GM12878 (cell line): ENCODE measurements at regions not wholly inside any gene's neighbourhood (a gene's known extent, or its start where the extent isn't known, plus 50 kb on each side); places are given as distances from the start of the nearest gene placed in this dataset.

Experiments
- BRCA1 ChIP-seq: IDR thresholded peaks from 2 replicates; pipeline ENCODE4 v1.6.1; 2011; ENCODE audit warnings: low read depth, low read length, improper control_type of control experiment
- CTCF ChIP-seq, 3 experiments: IDR thresholded peaks in 2 of 3; conservative IDR thresholded peaks in 1 of 3; 2 replicates each; pipeline ENCODE4 v1.5.1; 2011; ENCODE audit warnings: low read depth in 3 of 3, low read length in 3 of 3, mild to moderate bottlenecking in 3 of 3, control low read depth in 2 of 3, moderate library complexity in 2 of 3, inconsistent platforms in 1 of 3, mixed read lengths in 1 of 3; ENCODE audit not compliant: control insufficient read depth in 2 of 3, insufficient read depth in 1 of 3; ENCODE audit errors: extremely low read depth in 1 of 3
- GABPA ChIP-seq: IDR thresholded peaks from 2 replicates; pipeline ENCODE4 v1.6.1; 2014; ENCODE audit warnings: antibody characterized with exemption, low read depth, mild to moderate bottlenecking, inconsistent platforms
- GATAD2B ChIP-seq: fragments of 450-650 bp; conservative IDR thresholded peaks from 2 replicates; pipeline ENCODE4 v1.6.1; 2017; ENCODE audit warnings: low read depth, mild to moderate bottlenecking, moderate library complexity
- MAX ChIP-seq: IDR thresholded peaks from 2 replicates; pipeline ENCODE4 v1.6.1; 2012; ENCODE audit warnings: low read depth, low read length, improper control_type of control experiment
- NBN ChIP-seq: fragments of 450-650 bp; IDR thresholded peaks from 2 replicates; pipeline ENCODE4 v1.6.1; 2016
- PAX8 ChIP-seq: fragments of 450-650 bp; IDR thresholded peaks from 2 replicates; pipeline ENCODE4 v1.6.1; 2017; ENCODE audit warnings: mild to moderate bottlenecking, moderate library complexity
- POLR2A ChIP-seq: IDR thresholded peaks from 2 replicates; pipeline ENCODE4 v1.6.1; 2011; ENCODE audit warnings: low read depth, mild to moderate bottlenecking, low read length
- RELA ChIP-seq: fragments of 450-650 bp; IDR thresholded peaks from 2 replicates; pipeline ENCODE4 v1.8.0; 2014; ENCODE audit warnings: borderline replicate concordance; ENCODE audit not compliant: partially characterized antibody
- SMC3 ChIP-seq: IDR thresholded peaks from 2 replicates; pipeline ENCODE4 v1.6.1; 2011; ENCODE audit warnings: low read length, improper control_type of control experiment, borderline replicate concordance
- SREBF1 ChIP-seq: IDR thresholded peaks from 2 replicates; pipeline ENCODE4 v1.6.1; 2012; ENCODE audit warnings: mild to moderate bottlenecking, low read length
- ZNF592 ChIP-seq: fragments of 450-650 bp; IDR thresholded peaks from 2 replicates; pipeline ENCODE4 v1.6.1; 2017; ENCODE audit warnings: mild to moderate bottlenecking, moderate library complexity

GRCh38 chr9:38233343-38233742, 159.2 kb upstream of the ALDH1B1 start:
- TF ChIP-seq BRCA1 (no peak), SMC3 (no peak), SREBF1 (no peak), POLR2A (no peak), PAX8 (no peak), MAX (no peak), GATAD2B (no peak), ZNF592 (no peak), RELA (no peak), GABPA (no peak), CTCF (IDR thresholded peaks at IDR 0.05 in 2 of 3, conservative IDR thresholded peaks at IDR 0.05 in 1 of 3; ENCODE audit: control insufficient read depth in 2 of 3, extremely low read depth in 1 of 3, insufficient read depth in 1 of 3, low read depth in 3 of 3, low read length in 3 of 3) (no peak), NBN (no peak)
